ENCODE measurements at regions not wholly inside any gene's neighbourhood (a gene's known extent, or its start where the extent isn't known, plus 50 kb on each side); places are given as distances from the start of the nearest gene placed in this dataset.

DNA sequence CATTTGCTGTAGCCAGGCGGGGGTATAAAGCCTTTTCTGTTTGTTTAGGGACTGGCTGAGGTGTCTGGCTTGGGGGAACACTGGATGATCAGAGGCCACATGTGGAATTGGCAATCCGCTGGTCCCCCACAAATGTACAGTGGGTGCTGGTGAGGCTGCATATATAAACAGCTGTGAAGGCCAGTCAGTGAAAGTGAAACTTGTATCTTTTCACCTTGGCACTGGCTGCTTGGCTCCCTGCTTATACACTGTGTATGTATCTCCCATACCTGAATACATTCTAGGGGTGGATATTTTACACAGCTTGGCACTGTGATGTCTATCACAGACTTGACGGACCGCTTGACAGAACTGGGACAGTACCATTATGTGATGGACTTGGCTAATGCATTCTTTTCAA lies 246.8 kb upstream of the AVPR1A start:
- TF ChIP-seq EZH2 (IDR thresholded peaks at IDR 0.05; ENCODE audit: borderline replicate concordance, low read length) (no peak), CTCF (conservative IDR thresholded peaks at IDR 0.05 in 1 of 2, IDR thresholded peaks at IDR 0.05 in 1 of 2; ENCODE audit: extremely low read depth in 1 of 2, insufficient read depth in 1 of 2, low read depth in 1 of 2, low read length in 2 of 2) (no peak)

Data from mammary epithelial cell (primary cell).